ENCODE measurements at regions not wholly inside any gene's neighbourhood (a gene's known extent, or its start where the extent isn't known, plus 50 kb on each side); places are given as distances from the start of the nearest gene placed in this dataset.

- Mint-ChIP-seq H3K4me3 (peak overlapping the region; percentile 50), H3K4me1 (peaks cover 25% of the 10 kb centered on the region), H3K27me3 (peaks cover 9% of the 10 kb centered on the region), H3K36me3 (ENCODE audit: low read depth) (no peaks in the 10 kb centered on the region), H3K27ac (no peak overlapping the region), H3K9me3 (no peaks in the 10 kb centered on the region)
- ChIA-PET CTCF (no interaction called here), POLR2A (no interaction called here)
- peak; percentile 70 for DNase-seq
Measured at GRCh38 chr2:128736689-128737545, 418.2 kb upstream of the HS6ST1 start.

GRCh38 chr2:128737546-128737826 lies 418.8 kb upstream of the HS6ST1 start:
- POLR2A ChIA-PET = no interaction called here
- peaks cover 11% of the 10 kb centered on the region for H3K27me3 Mint-ChIP-seq
- no peak for DNase-seq
- CTCF ChIA-PET = no interaction called here
- no peaks in the 10 kb centered on the region for H3K36me3 Mint-ChIP-seq (ENCODE audit: low read depth)
- no peak overlapping the region for H3K27ac Mint-ChIP-seq
- no peak overlapping the region for H3K4me3 Mint-ChIP-seq
- peaks cover 25% of the 10 kb centered on the region for H3K4me1 Mint-ChIP-seq
- no peaks in the 10 kb centered on the region for H3K9me3 Mint-ChIP-seq

- H3K9me3 Mint-ChIP-seq = no peaks in the 10 kb centered on the region
- no peak for DNase-seq
- ChIA-PET POLR2A (no interaction called here), CTCF (interaction anchor here (0.8 kb wide), 1 partner anchor 12 kb away, joined by 3 read pairs; no protein-coding TSS in a partner anchor)
- no peak overlapping the region for H3K27ac Mint-ChIP-seq
- peaks cover 14% of the 10 kb centered on the region for H3K27me3 Mint-ChIP-seq
- H3K4me1 Mint-ChIP-seq = peaks cover 25% of the 10 kb centered on the region
- no peak overlapping the region for H3K4me3 Mint-ChIP-seq
- no peaks in the 10 kb centered on the region for H3K36me3 Mint-ChIP-seq (ENCODE audit: low read depth)
Measured at GRCh38 chr2:128738446-128739110, 419.9 kb upstream of the HS6ST1 start.

GRCh38 chr2:128742467-128742866 lies 423.8 kb upstream of the HS6ST1 start:
- Mint-ChIP-seq H3K4me3 (no peak overlapping the region), H3K36me3 (ENCODE audit: low read depth) (no peaks in the 10 kb centered on the region), H3K27me3 (peaks cover 29% of the 10 kb centered on the region), H3K9me3 (no peaks in the 10 kb centered on the region), H3K4me1 (no peaks in the 10 kb centered on the region), H3K27ac (no peak overlapping the region)
- POLR2A ChIA-PET = no interaction called here
- DNase-seq = no peak
- CTCF ChIA-PET = no interaction called here

GRCh38 chr2:128745946-128746345 lies 427.3 kb upstream of the HS6ST1 start:
- Mint-ChIP-seq H3K9me3 (no peaks in the 10 kb centered on the region), H3K27ac (no peak overlapping the region), H3K27me3 (peaks cover 32% of the 10 kb centered on the region), H3K36me3 (ENCODE audit: low read depth) (no peaks in the 10 kb centered on the region), H3K4me1 (peaks cover 5% of the 10 kb centered on the region), H3K4me3 (no peak overlapping the region)
- CTCF ChIA-PET = no interaction called here
- DNase-seq = no peak
- POLR2A ChIA-PET = no interaction called here

- H3K27ac Mint-ChIP-seq = no peak overlapping the region
- H3K4me1 Mint-ChIP-seq = peaks cover 5% of the 10 kb centered on the region
- DNase-seq = no peak
- ChIA-PET CTCF (no interaction called here), POLR2A (no interaction called here)
- H3K9me3 Mint-ChIP-seq = no peaks in the 10 kb centered on the region
- H3K27me3 Mint-ChIP-seq = peaks cover 32% of the 10 kb centered on the region
- no peaks in the 10 kb centered on the region for H3K36me3 Mint-ChIP-seq (ENCODE audit: low read depth)
- no peak overlapping the region for H3K4me3 Mint-ChIP-seq
Measured at GRCh38 chr2:128746356-128746755, 427.7 kb upstream of the HS6ST1 start.

GRCh38 chr2:128748336-128748735 lies 429.7 kb upstream of the HS6ST1 start:
- H3K4me1 Mint-ChIP-seq = peaks cover 12% of the 10 kb centered on the region
- H3K27ac Mint-ChIP-seq = no peak overlapping the region
- H3K4me3 Mint-ChIP-seq = no peak overlapping the region
- DNase-seq = no peak
- H3K9me3 Mint-ChIP-seq = no peaks in the 10 kb centered on the region
- peaks cover 34% of the 10 kb centered on the region for H3K27me3 Mint-ChIP-seq
- no peaks in the 10 kb centered on the region for H3K36me3 Mint-ChIP-seq (ENCODE audit: low read depth)
- POLR2A ChIA-PET = no interaction called here
- CTCF ChIA-PET = no interaction called here

GRCh38 chr2:128748835-128749605 lies 430.4 kb upstream of the HS6ST1 start:
- no peak for DNase-seq
- Mint-ChIP-seq H3K4me1 (peaks cover 18% of the 10 kb centered on the region), H3K27ac (no peak overlapping the region), H3K4me3 (no peak overlapping the region), H3K9me3 (no peaks in the 10 kb centered on the region), H3K27me3 (peaks cover 32% of the 10 kb centered on the region), H3K36me3 (ENCODE audit: low read depth) (no peaks in the 10 kb centered on the region)
- CTCF ChIA-PET = no interaction called here
- POLR2A ChIA-PET = no interaction called here

GRCh38 chr2:128750328-128751165 lies 431.9 kb upstream of the HS6ST1 start:
- ChIA-PET POLR2A (no interaction called here), CTCF (no interaction called here)
- DNase-seq = no peak
- Mint-ChIP-seq H3K36me3 (ENCODE audit: low read depth) (no peaks in the 10 kb centered on the region), H3K9me3 (no peaks in the 10 kb centered on the region), H3K27ac (no peak overlapping the region), H3K4me1 (peaks cover 30% of the 10 kb centered on the region), H3K27me3 (peaks cover 19% of the 10 kb centered on the region), H3K4me3 (no peak overlapping the region)

GRCh38 chr2:128751746-128752145 lies 433.1 kb upstream of the HS6ST1 start:
- H3K36me3 Mint-ChIP-seq (ENCODE audit: low read depth) = no peaks in the 10 kb centered on the region
- H3K27ac Mint-ChIP-seq = no peak overlapping the region
- DNase-seq = no peak
- ChIA-PET CTCF (no interaction called here), POLR2A (no interaction called here)
- H3K9me3 Mint-ChIP-seq = no peaks in the 10 kb centered on the region
- peaks cover 14% of the 10 kb centered on the region for H3K27me3 Mint-ChIP-seq
- peaks cover 30% of the 10 kb centered on the region for H3K4me1 Mint-ChIP-seq
- no peak overlapping the region for H3K4me3 Mint-ChIP-seq

- Mint-ChIP-seq H3K4me1 (peaks cover 30% of the 10 kb centered on the region), H3K36me3 (ENCODE audit: low read depth) (no peaks in the 10 kb centered on the region), H3K9me3 (no peaks in the 10 kb centered on the region), H3K27ac (no peak overlapping the region), H3K27me3 (peaks cover 16% of the 10 kb centered on the region), H3K4me3 (no peak overlapping the region)
- POLR2A ChIA-PET = no interaction called here
- CTCF ChIA-PET = no interaction called here
- no peak for DNase-seq
Measured at GRCh38 chr2:128752691-128753263, 434.1 kb upstream of the HS6ST1 start.

GRCh38 chr2:128753321-128753720 lies 434.7 kb upstream of the HS6ST1 start:
- H3K36me3 Mint-ChIP-seq (ENCODE audit: low read depth) = no peaks in the 10 kb centered on the region
- no peak overlapping the region for H3K27ac Mint-ChIP-seq
- peaks cover 30% of the 10 kb centered on the region for H3K4me1 Mint-ChIP-seq
- H3K4me3 Mint-ChIP-seq = no peak overlapping the region
- no peak for DNase-seq
- peaks cover 15% of the 10 kb centered on the region for H3K27me3 Mint-ChIP-seq
- CTCF ChIA-PET = no interaction called here
- H3K9me3 Mint-ChIP-seq = no peaks in the 10 kb centered on the region
- POLR2A ChIA-PET = no interaction called here
